OCI-LY7 (cell line): ENCODE measurements at regions not wholly inside any gene's neighbourhood (a gene's known extent, or its start where the extent isn't known, plus 50 kb on each side); places are given as distances from the start of the nearest gene placed in this dataset.

Experiments used
- BruUV-seq: library from RNA; stranded (reverse); fragments of 400-500 nt; replicated peaks from 2 replicates; lab custom pipeline; 2021; lab: Mats Ljungman, UMichigan
- CTCF ChIA-PET: fragments of 300-600 bp; sonication (Branson Sonifier 250); formaldehyde crosslinking; loops from one replicate; lab custom pipeline; 2022; ENCODE audit warnings: antibody characterized with exemption; ENCODE audit not compliant: unreplicated experiment; lab: Charles Lee
- POLR2A ChIA-PET: fragments of 300-600 bp; sonication (Branson Sonifier 250); formaldehyde crosslinking; loops from one replicate; lab custom pipeline; 2022; ENCODE audit warnings: antibody characterized with exemption; lab: Charles Lee
- DNase-seq: peaks from one replicate; pipeline ENCODE4 v3.0.0-alpha.2; 2015; ENCODE audit warnings: low spot score
- H2AFZ ChIP-seq: fragments of 200-600 bp; sonication (generic), shearing (Covaris generic); 2 replicates; pipeline ENCODE4 v1.6.1; 2014; ENCODE audit warnings: mild to moderate bottlenecking, antibody characterized with exemption, low read length, moderate library complexity
- H3K27ac ChIP-seq: fragments of 200-600 bp; sonication (generic); 2 replicates; pipeline ENCODE4 v1.5.1; 2014; ENCODE audit warnings: mixed run types, low read depth, mild to moderate bottlenecking, moderate library complexity, low read length, inconsistent platforms; ENCODE audit not compliant: poor library complexity, severe bottlenecking
- H3K36me3 ChIP-seq: fragments of 200-600 bp; sonication (generic); 2 replicates; pipeline ENCODE4 v1.6.1; 2014; ENCODE audit warnings: mild to moderate bottlenecking, antibody characterized with exemption, low read length, moderate library complexity, mixed read lengths; ENCODE audit not compliant: insufficient read depth
- H3K4me1 ChIP-seq: fragments of 200-600 bp; sonication (generic); 2 replicates; pipeline ENCODE4 v1.5.1; 2014; ENCODE audit warnings: mild to moderate bottlenecking, low read length; ENCODE audit not compliant: insufficient read depth, poor library complexity, severe bottlenecking
- H3K4me2 ChIP-seq: fragments of 200-600 bp; sonication (generic); 2 replicates; pipeline ENCODE4 v1.6.1; 2014; ENCODE audit warnings: mild to moderate bottlenecking, low read length
- H3K4me3 ChIP-seq: fragments of 200-600 bp; sonication (generic); 2 replicates; pipeline ENCODE4 v1.5.1; 2014; ENCODE audit warnings: mild to moderate bottlenecking, low read depth, low read length; ENCODE audit not compliant: poor library complexity, severe bottlenecking
- H3K79me2 ChIP-seq: fragments of 200-600 bp; sonication (generic); 2 replicates; pipeline ENCODE4 v1.6.1; 2016; ENCODE audit warnings: low read depth, mild to moderate bottlenecking, low read length, moderate library complexity, mixed read lengths; ENCODE audit not compliant: insufficient read depth
- H3K9me2 ChIP-seq: fragments of 200-600 bp; sonication (generic); 2 replicates; pipeline ENCODE4 v1.6.1; 2016; ENCODE audit warnings: mild to moderate bottlenecking, low read length, mixed read lengths; ENCODE audit not compliant: insufficient read depth
- H3K9me3 ChIP-seq: fragments of 200-600 bp; sonication (generic); 2 replicates; pipeline ENCODE4 v1.6.1; 2014; ENCODE audit warnings: mild to moderate bottlenecking, mixed run types, low read length, mixed read lengths
- H4K20me1 ChIP-seq: fragments of 200-600 bp; sonication (generic); 2 replicates; pipeline ENCODE4 v1.6.1; 2014; ENCODE audit warnings: mild to moderate bottlenecking, antibody characterized with exemption, low read length, moderate library complexity, mixed read lengths; ENCODE audit not compliant: insufficient read depth
- EZH2phosphoT487 ChIP-seq: fragments of 200-600 bp; sonication (generic); IDR thresholded peaks from 2 replicates; pipeline ENCODE4 v1.6.1; 2018; ENCODE audit warnings: low read depth, borderline replicate concordance, mild to moderate bottlenecking, mixed run types, antibody characterized with exemption, low read length, moderate library complexity, mixed read lengths
- intact Hi-C: fragments of 100-400 bp; cut with micrococcal nuclease; formaldehyde crosslinking; loops from one replicate; pipeline ENCODE4 v1.10.0; 2022; ENCODE audit not compliant: unreplicated experiment
- TF ChIP-seq, protein P1 (sequence below): fragments of 200-600 bp; sonication (generic); conservative IDR thresholded peaks from 2 replicates; pipeline ENCODE4 v1.5.1; 2014; ENCODE audit warnings: mild to moderate bottlenecking, antibody characterized with exemption, low read length, moderate library complexity, mixed read lengths

DNA sequence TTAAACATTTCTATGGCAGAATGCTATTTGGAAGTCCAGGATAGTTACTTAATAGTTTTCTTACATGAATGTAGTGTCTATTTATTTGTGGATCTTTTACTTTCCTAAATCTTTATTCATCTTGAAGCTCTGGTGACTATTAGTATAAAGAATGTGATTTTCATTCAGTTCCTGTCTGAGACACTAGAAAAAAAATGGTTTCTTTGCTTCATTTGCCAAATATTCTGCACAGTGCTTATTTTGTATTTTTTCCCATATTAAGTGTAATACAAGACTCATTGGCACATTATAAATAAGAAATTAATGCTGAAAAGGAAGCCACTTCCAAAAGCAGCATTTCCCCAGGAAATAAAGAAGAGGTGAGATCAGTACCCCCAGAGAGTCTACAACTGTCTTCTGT is 109.8 kb downstream of the POSTN start:
- CTCF ChIA-PET, result no interaction called here
- no peak for TF ChIP-seq EZH2phosphoT487
- TF ChIP-seq, protein P1, sequence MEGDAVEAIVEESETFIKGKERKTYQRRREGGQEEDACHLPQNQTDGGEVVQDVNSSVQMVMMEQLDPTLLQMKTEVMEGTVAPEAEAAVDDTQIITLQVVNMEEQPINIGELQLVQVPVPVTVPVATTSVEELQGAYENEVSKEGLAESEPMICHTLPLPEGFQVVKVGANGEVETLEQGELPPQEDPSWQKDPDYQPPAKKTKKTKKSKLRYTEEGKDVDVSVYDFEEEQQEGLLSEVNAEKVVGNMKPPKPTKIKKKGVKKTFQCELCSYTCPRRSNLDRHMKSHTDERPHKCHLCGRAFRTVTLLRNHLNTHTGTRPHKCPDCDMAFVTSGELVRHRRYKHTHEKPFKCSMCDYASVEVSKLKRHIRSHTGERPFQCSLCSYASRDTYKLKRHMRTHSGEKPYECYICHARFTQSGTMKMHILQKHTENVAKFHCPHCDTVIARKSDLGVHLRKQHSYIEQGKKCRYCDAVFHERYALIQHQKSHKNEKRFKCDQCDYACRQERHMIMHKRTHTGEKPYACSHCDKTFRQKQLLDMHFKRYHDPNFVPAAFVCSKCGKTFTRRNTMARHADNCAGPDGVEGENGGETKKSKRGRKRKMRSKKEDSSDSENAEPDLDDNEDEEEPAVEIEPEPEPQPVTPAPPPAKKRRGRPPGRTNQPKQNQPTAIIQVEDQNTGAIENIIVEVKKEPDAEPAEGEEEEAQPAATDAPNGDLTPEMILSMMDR, result no peak
- Histone ChIP-seq H3K4me1 (no peaks in the 10 kb centered on the region), H3K79me2 (no peaks in the 10 kb centered on the region), H2AFZ (no peak overlapping the region), H3K4me3 (no peak overlapping the region), H3K4me2 (no peak overlapping the region), H4K20me1 (no peaks in the 10 kb centered on the region), H3K27ac (no peak overlapping the region), H3K9me2 (no peaks in the 10 kb centered on the region), H3K9me3 (no peaks in the 10 kb centered on the region), H3K36me3 (no peaks in the 10 kb centered on the region)
- POLR2A ChIA-PET, result no interaction called here
- BruUV-seq, result no TSS peak
- no peak for DNase-seq
- intact Hi-C loops, result no loop called here

- H3K9me3 ChIP-seq, result no peaks in the 10 kb centered on the region
- intact Hi-C loops, result no loop called here
- DNase-seq, result no peak
- H3K4me3 ChIP-seq, result no peak overlapping the region
- H4K20me1 ChIP-seq, result no peaks in the 10 kb centered on the region
- H3K79me2 ChIP-seq, result no peaks in the 10 kb centered on the region
- no peaks in the 10 kb centered on the region for H3K4me1 ChIP-seq
- POLR2A ChIA-PET, result no interaction called here
- no TSS peak for BruUV-seq
- CTCF ChIA-PET, result no interaction called here
- no peak for TF ChIP-seq EZH2phosphoT487
- TF ChIP-seq, protein P1, result no peak
- no peaks in the 10 kb centered on the region for H3K9me2 ChIP-seq
- no peak overlapping the region for H2AFZ ChIP-seq
- H3K4me2 ChIP-seq, result no peak overlapping the region
- no peaks in the 10 kb centered on the region for H3K36me3 ChIP-seq
- no peak overlapping the region for H3K27ac ChIP-seq
These were observed 112.3 kb downstream of the POSTN start for GRCh38 chr13:37486171-37486681.

GRCh38 chr13:37485756-37486155 is 112.8 kb downstream of the POSTN start:
- CTCF ChIA-PET, result no interaction called here

More at GRCh38 chr13:37485756-37486155, 112.8 kb downstream of the POSTN start:
- no peak for DNase-seq
- no peak overlapping the region for H3K4me2 ChIP-seq
- intact Hi-C loops, result no loop called here
- no TSS peak for BruUV-seq
- H3K4me3 ChIP-seq, result no peak overlapping the region
- TF ChIP-seq, protein P1, result no peak
- TF ChIP-seq EZH2phosphoT487, result no peak
- H3K9me2 ChIP-seq, result no peaks in the 10 kb centered on the region
- no peaks in the 10 kb centered on the region for H3K9me3 ChIP-seq
- H3K36me3 ChIP-seq, result no peaks in the 10 kb centered on the region
- no peak overlapping the region for H3K27ac ChIP-seq
- H3K4me1 ChIP-seq, result no peaks in the 10 kb centered on the region
- H4K20me1 ChIP-seq, result no peaks in the 10 kb centered on the region
- H3K79me2 ChIP-seq, result no peaks in the 10 kb centered on the region
- no peak overlapping the region for H2AFZ ChIP-seq
- POLR2A ChIA-PET, result interaction anchor here (0.6 kb wide), 1 partner anchor 9 kb away, joined by 3 read pairs; no protein-coding TSS in a partner anchor
